Transverse colon (tissue), 4 donors: ENCODE measurements at regions not wholly inside any gene's neighbourhood (a gene's known extent, or its start where the extent isn't known, plus 50 kb on each side); places are given as distances from the start of the nearest gene placed in this dataset.

Source experiments
- EP300 ChIP-seq: sonication (generic); formaldehyde crosslinking; IDR thresholded peaks from one replicate; pipeline ENCODE4 v1.6.1; 2017; ENCODE audit warnings: antibody characterized with exemption, low read depth
- POLR2A ChIP-seq: fragments of 450-650 bp; IDR thresholded peaks from one replicate; pipeline ENCODE4 v1.6.1; 2016; ENCODE audit warnings: antibody characterized with exemption, mild to moderate bottlenecking, moderate library complexity
- POLR2AphosphoS5 ChIP-seq, 3 donors: sonication (generic); formaldehyde crosslinking; IDR thresholded peaks; one replicate each; pipeline ENCODE4 v1.6.1; 2016; ENCODE audit warnings: antibody characterized with exemption in 3 of 3
- TF ChIP-seq, protein P1 (sequence below), 5 experiments: fragments of 200-600 bp in 3 of 5; fragments of 450-650 bp in 2 of 5; sonication (generic) in 3 of 5; IDR thresholded peaks; 1 replicate in 2 of 5; 2 replicates in 3 of 5; pipeline ENCODE4 v1.5.1; 2016 to 2017; ENCODE audit warnings: antibody characterized with exemption in 5 of 5, inconsistent platforms in 3 of 5, mild to moderate bottlenecking in 2 of 5, moderate library complexity in 1 of 5

DNA sequence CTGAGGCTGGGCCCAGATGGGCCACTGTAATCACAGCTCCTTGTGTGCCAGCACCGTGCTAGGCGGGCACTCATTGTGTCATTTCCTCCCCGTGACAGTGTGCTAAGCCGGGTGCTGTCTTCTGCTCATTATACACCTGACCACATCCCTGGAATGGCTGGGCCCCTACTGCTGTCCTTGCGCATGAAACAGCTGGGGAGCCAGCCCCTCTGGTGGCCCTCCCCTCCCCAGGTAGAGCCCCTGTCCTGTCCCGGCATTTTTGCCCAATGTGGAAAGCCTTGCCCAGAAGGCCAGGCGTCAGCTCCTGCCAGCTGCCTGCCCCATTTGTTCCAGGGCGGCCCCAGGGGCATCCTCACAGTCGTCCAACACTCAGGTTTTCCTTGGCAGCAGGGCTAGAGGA, 107.4 kb upstream of the CASZ1 start:
- no peak for TF ChIP-seq EP300
- TF ChIP-seq, protein P1, sequence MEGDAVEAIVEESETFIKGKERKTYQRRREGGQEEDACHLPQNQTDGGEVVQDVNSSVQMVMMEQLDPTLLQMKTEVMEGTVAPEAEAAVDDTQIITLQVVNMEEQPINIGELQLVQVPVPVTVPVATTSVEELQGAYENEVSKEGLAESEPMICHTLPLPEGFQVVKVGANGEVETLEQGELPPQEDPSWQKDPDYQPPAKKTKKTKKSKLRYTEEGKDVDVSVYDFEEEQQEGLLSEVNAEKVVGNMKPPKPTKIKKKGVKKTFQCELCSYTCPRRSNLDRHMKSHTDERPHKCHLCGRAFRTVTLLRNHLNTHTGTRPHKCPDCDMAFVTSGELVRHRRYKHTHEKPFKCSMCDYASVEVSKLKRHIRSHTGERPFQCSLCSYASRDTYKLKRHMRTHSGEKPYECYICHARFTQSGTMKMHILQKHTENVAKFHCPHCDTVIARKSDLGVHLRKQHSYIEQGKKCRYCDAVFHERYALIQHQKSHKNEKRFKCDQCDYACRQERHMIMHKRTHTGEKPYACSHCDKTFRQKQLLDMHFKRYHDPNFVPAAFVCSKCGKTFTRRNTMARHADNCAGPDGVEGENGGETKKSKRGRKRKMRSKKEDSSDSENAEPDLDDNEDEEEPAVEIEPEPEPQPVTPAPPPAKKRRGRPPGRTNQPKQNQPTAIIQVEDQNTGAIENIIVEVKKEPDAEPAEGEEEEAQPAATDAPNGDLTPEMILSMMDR (IDR thresholded peaks at IDR 0.05): no peak
- TF ChIP-seq POLR2A: no peak
- no peak for TF ChIP-seq POLR2AphosphoS5 (IDR thresholded peaks at IDR 0.05)
